D341Med (cell line): ENCODE measurements at regions not wholly inside any gene's neighbourhood (a gene's known extent, or its start where the extent isn't known, plus 50 kb on each side); places are given as distances from the start of the nearest gene placed in this dataset.

Experiments
- DNase-seq: peaks from one replicate; pipeline ENCODE4 v3.0.0; 2012; ENCODE audit warnings: low spot score

DNA sequence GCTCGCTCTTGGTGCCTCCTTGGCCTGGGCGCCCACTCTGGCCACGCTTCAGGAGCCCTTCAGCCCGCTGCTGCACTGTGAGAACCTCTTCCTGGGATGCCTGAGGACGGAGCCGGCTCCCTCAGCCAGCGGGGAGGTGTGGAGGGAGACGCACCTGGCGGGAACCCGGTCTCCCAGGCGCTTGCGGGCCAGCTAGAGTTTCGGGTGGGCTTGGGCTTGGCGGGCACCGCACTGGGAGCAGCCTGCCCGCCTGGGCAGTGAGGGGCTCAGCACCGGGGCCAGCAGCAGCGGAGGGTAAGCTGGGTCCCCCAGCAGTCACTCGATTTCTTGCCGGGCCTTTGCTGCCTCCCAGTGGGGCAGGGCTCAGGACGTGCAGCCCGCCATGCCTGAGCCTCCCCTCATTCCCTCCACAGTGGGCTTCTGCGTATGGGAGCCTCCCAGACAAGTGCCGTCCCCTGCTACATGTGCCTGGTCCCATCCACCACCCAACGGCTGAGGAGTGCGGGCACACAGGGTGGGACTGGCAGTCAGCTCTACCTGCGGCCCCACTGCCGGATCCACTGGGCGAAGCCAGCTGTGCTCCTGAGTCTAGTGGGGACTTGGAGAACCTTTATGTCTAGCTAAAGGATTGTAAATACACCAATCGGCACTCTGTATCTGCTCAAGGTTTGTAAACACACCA lies 708.7 kb downstream of the VGLL3 start:
- DNase-seq = no peak

DNA sequence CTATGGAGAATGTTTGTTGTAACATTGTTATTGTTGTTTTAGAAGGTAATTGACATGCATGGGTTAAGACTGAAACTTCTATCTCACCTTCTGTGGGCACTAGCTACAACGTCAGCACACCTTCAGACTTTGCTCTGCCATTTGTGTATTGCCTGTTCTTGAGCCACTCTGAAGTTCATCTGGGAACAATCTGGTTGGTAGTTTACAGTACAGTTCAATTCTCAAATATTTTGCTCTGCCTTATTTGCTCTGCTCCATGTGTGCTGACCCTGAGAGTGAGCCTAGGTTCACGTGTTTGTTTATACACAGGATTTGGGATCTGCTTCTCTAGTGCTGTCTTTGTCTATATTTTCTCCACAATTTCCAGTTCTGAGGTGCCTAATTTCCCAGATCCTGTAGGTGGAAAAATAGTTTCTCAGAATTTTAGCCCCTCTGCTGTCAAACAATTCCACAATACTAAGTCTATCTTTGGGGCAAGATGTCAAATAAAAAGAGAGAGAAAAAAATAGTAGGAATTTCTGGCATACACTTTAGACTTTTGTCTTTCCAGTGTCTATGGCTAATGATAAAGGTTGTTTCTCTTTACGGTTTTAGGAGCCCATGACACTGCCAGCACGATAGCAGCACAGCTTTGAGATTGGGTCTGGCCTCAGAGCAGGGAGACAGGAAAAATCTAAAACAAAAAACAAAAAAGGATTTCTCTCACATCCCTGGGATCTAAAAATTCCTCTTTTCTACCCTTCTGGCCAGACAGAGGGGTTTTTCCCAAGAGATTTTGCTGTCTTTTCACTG lies 721.4 kb downstream of the VGLL3 start:
- DNase-seq = no peak

DNA sequence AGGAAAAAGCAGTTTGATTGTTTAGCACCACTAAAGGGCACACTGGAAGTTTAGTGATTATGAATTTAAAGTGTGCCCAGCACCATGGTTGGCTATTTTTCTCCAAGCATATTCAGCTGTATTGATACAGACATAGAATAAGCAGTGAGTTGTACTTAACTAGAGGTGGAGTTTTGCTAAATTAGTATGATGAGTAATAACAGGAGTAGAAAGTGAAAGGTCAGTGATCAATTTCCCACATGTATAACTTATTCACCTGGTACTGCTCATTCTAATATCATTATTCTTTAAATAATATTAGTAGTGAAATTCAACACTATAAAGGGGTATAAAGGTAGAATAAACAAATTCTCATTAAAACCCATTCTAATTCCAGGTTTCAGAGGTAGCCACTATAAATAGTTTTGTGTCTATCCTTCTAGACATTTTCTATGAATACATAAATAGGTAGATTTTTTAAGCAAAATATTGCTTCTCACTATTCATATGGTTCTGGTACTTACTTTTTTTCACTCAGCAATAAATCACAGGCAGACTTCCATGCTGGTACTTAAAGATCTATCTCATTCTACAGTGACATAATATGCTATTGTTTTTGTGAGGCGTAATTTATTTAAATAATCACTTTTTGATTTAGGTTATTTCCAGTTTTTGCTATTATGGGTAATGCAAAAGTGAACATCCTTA lies 732.9 kb downstream of the VGLL3 start:
- no peak for DNase-seq

DNA sequence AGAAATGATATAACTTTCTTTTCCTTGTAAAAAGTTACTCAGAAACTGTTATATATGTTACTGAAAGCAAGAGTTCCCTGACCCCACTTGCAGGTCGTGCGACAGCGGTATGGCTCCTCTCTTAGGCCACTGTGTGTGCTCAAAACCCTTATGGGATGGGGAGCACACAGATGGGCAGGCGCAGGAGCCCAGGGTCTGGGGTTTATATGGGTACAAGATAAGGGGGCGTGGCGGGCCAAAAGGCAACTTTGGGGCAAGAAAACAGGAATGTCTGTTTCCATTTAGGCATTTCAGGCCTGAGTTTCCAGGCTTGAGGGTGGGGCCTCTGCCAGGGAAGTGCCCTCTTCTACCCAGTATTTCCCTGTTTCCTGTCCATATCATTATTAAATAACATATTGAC lies 736.5 kb downstream of the VGLL3 start:
- no peak for DNase-seq

DNA sequence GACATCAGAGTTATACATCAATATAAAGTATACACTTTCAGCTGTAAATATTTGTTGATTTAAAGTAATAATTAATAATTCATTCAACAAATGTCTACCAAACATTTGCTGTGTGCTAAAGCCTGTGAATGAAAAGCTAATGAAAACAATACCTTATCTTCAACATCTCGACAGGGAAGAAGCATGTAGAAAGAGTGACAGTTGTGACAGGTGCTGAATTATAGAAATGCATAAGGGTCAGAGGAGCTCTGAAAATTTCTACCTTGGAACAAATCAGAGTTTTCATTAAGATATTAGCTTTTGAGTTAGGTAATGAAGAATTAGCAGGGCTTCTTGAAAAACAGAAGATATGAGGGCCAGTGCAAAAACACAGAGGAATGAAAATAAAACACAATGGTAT lies 739.2 kb downstream of the VGLL3 start:
- DNase-seq = no peak

DNA sequence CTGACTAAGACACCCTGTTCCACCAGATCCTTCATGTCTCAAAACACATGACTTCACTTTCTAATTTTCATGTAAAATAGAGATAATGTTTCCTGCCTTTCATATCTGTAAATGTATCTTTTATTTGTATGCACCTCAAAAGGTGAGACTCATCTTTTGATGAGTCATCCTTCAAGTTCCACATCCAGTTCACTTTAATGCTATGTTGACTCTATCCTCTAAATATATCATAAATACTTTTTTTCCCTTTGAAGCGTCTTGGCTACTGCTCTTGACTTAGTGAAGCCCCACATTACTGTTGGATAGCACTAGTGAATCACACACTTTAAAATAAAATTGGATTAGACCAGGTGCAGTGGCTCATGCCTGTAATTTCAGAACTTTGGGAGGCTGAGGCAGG lies 741.1 kb downstream of the VGLL3 start:
- no peak for DNase-seq

DNA sequence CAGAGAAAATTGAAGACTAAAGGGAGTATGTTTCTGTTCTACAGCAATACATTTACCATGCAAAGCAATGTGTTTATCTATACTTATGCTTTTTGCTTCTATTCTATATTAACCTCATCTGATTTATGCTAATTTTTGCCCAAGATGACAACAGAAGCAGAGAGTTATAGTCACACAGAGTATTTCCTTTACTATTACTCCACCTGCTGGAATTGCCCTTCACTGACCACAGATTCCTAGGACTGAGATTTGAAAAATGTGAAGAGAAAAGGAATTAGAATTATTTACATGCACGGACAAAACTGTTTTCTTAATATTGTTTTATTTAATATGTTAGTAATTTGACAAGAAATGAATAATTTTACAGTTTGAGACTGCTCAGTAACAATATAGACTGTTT lies 745.6 kb downstream of the VGLL3 start:
- DNase-seq = peak; percentile 10

DNA sequence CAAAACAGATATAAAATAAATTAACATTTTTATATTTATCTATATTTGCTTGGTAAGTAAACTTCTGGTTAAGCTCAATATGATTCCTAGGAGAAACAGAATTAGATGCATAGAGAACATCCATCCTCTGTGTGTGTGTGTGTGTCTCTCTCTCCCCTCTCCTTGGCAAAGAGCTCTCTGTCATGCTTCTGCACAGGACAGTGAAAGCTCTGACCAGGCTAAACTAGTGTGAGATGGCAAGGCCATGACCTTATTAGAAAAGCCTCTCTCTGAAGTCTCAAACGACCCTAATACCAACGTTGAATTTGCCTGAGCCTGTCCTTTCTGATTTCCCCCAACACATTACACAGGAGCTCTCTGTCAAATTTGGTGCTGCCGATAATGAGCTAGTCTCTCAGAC lies 746.0 kb downstream of the VGLL3 start:
- no peak for DNase-seq

DNA sequence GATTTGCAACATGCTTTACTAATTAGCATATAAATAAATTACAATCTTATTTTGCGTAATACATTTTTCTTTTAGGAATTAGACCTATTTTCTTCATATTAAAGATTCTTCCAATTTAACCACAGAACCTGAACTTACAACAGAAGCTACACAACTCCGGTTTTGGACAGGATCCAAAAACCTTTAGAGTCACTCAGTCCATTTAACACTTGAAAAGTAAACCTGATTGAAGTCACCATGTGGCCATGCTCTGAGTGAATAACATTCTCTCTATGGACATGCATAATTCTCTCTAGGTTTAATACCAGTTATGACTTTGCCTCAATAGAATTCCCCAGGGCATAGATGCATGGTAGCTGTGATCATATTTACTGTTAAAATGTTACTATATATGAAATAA lies 751.0 kb downstream of the VGLL3 start:
- no peak for DNase-seq

DNA sequence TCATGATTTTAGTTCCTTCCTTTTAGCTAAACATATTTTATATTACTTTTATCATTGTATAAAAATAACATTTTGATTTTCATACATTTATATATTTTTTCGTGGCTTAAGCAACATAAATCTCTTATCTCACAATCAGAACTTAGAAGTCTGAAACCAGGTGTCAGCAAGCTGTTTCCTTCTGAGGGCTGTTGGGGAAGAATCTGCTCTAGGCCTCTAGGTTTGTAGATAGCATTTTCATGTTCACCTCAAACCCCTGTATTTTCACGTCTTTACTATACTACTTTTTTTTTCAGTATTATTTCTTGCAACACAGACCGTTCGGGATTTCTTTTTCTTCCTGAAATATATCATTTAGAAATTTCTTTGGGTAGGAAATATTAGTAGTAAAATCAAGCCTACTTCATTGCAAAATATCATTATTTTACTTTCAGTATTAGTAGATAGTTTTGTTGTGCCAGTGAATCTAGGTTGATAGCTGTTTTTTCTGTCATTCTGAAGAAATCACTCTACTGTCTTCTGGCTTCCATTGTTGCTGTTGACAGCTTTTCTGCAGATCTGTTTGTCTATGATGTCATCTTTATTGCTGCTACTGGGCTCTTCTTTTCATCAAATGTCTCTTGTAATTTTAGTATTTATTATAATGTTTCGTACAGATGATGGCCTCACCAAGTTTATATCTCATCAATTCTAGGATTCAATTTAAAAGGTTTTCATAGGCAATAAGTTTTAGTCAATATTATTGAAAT lies 756.3 kb downstream of the VGLL3 start:
- DNase-seq = no peak

DNA sequence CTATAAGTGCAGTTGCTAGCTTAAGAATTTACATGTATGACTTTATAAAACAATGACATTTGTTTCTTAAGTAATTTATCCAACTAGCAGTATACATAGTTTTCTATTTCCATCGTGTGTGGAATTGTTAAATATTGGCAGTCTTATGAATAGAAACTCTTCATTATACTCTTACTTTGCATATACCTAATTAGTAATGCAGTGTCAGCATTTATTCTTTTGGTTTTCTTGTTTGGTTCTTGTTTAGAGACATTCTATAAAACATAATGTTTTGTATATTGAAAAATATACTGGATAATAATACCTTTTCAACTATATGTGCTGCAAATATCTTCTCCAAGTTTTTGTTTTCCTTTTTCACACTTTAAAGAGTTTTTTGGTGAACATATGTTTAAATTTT lies 760.2 kb downstream of the VGLL3 start:
- DNase-seq = no peak

DNA sequence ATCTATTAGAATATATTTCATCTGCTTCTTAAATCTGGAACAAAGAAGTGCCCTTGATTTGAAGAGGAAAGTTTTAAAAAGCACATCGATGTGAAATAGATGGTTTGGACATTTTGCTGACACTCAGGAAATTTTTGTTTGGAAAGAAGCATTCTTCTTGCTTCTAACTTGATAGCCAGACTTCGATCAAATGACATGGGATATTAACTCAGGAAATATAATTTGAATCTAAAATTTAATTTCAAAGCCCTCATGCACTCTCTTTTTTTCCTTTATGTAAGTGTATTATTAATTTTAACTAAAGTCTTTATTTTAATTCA lies 761.2 kb downstream of the VGLL3 start:
- no peak for DNase-seq

DNA sequence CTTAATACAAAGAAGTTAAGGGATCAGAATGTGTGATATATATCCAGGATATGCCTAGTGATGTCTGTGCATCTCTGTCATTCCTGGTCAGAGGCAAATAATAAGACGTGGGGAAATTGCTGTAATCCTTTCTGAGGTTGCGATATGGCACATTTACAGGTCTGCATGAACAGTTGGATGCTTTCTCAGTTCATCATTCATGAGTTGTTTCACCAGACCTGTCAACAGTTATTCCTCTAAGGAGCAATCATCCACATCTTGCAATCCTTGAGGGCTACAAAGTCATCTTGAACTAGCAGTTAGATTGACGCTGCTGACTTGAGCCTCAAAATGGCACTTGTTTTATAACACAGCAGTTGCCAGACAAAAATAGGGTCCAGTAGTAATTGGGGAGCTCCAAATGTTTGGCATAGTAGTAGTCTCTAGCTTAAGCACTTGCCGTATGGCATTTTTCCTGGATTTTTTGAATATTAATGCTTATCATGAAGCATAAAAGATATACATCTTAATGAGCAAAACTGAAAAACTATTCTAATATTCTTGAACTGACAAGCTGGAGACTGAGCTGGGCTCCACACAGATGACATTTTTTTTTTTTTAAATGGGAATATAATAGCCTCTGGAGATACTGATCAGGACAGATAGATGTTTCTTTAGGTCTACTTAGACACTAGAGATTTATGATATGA lies 761.7 kb downstream of the VGLL3 start:
- DNase-seq = no peak

DNA sequence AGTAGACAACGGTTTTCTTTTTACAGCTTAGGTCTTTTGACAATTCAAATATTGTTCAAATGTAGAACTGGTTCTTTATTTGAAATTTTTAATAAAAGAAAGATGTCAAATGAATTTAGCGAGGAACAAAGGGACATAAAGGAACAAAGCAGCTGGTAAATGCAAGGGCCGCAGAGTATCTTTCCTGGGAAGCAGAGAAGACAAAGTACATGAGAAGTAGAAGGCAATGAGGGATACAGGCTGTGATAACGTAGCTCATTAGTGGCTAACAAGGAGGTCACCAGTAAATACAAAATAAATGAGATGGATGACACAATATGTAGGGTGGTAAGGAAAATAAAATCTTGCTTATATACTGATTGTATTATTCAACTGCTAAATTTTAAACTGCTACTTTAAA lies 762.8 kb downstream of the VGLL3 start:
- no peak for DNase-seq

DNA sequence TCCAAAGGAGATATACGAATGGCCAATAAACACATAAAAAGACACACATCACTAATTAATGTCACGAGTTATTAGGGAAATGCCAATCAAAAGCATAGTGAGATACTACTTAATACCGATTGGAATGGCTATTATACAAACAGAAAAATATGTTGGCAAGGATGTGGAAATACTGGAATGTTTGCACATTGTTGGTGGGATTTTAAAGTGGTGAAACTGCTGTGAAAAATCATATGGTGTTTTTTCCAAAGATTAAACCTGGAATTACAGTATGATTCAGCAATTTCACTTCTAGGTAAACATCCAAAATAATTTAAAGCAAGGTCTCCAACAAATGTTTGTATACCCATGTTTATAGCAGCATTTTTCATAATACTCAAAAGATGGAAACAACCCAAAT lies 765.5 kb downstream of the VGLL3 start:
- DNase-seq = no peak

DNA sequence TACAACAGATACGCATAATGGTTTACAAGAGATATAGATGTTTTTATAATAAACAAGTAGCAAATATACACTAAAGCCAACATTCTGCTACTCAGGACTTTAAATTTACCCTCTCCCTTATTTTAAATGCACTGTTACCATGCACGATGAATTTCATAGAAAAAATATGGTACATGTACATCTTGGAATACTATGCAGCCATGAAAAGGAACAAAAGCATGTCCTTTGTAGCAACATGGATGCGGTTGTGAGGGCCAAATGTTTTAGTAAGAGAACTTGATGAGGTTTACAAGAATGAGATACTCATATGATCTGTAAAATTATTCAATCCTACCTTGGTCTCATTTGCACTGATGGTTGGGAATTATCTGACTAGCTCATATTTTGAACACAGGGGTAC lies 769.3 kb downstream of the VGLL3 start:
- no peak for DNase-seq

DNA sequence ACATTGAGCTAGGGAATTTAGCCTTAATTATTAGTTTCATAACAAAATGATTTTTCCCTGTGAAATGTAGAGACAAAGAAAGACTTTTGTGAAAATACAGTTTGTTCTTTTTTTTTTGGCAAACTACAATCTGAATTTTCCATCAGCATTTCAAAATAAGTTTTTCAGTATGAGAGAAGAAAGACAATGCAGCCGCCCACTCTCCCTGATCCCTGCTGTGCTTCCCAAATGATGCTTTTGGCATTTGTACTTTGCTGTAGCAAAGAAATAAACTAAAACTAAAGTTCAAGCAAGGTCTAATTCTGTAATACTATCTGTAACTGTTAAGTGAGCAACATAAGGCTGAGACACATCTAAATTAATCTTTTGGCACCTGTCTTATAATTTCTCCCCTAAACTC lies 782.2 kb downstream of the VGLL3 start:
- no peak for DNase-seq

DNA sequence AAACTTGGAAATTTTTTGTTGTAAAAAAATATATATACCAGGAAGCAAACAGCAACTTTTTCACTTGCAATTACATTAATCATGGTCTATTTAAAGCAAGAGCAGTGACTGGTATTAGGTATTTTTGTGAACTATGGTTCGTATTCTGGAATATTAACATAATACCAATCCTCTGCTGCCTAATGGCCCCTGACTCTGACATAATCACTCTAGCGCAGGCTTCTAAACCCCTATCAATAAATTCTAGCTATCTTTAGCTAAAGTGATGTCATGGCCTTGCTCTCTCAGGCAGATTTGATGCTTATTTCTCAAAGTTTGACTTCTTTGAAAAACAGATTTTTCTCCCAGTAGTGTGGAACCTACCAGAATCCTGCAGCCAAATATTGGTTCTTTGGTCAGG lies 808.3 kb downstream of the VGLL3 start:
- DNase-seq = no peak

DNA sequence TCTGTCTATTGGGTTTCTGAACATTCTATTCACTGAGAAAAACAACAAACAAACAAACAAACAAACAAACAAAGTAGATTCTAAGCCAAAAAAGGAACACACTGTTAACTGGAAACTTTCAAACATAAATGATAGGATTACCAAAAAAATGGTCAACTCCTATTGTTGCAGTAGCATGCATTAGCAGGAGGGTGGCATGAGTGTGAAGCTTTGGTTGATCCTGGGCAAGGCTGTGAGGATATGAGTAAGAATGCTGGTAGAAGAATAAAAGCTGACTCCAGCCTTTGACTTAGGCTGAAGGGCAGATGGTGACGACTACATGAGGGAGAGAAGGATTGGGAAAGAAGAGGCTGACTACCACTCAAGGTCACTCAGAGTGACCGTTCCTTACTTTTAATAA lies 810.3 kb downstream of the VGLL3 start:
- DNase-seq = peak; percentile 60

DNA sequence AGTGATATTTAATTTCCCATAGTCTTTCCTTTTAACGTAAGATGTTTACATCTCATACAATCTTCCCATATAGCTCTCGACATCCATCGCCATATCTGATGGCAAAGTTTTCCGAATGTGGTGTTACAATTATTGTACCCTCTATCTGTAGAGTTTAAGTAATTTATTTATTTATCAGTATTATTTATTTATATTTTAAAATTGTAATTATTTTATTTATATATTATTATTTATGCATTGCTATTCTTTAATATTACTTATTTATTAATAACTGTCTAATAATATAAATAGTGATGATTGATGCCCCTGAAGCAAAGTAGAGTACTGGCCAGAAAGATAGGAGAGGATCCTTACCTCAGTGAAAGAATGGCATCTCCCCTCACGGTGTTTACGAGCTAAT lies 812.9 kb downstream of the VGLL3 start:
- no peak for DNase-seq

DNA sequence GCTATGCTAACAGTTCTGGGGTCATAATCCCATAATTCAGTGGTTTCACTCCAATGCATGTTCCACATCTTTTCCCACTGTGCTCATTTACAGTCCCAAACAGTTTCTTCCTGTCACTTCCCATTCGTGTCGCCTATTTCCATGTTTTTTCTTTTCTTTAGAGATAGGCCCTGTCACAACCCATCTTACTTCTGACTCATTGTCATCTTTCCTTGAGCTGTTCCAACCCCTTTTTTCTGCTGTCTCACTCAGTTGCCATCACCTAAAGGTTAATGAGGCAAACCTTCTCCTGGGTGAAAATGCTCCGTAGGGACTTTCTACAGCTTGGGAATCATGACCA lies 814.5 kb downstream of the VGLL3 start:
- no peak for DNase-seq
